SK-N-SH (cell line): ENCODE measurements at regions not wholly inside any gene's neighbourhood (a gene's known extent, or its start where the extent isn't known, plus 50 kb on each side); places are given as distances from the start of the nearest gene placed in this dataset.
"Not testable (repeated sequence)": the region's sequence is repeated elsewhere in the genome, so short reads cannot be mapped to it uniquely, and the experiment has no call there.

Experiments
- CTCF ChIA-PET: fragments of 300-600, 350-600 bp; formaldehyde crosslinking; extraction: SDS; loops from one replicate; lab custom pipeline; 2021; lab: Yijun Ruan, JAX
- POLR2A ChIA-PET: fragments of 350-600 bp; sonication (Branson Sonifier 250); formaldehyde crosslinking; extraction: SDS; loops from one replicate; lab custom pipeline; 2020; ENCODE audit warnings: antibody characterized with exemption, inconsistent platforms; lab: Yijun Ruan, JAX
- DNase-seq: peaks from one replicate; pipeline ENCODE4 v3.0.0; 2012
- H2AFZ ChIP-seq: fragments of 200-600 bp; sonication (generic); 2 replicates; pipeline ENCODE4 v1.8.1; 2016; ENCODE audit warnings: antibody characterized with exemption, mild to moderate bottlenecking, low read depth
- H3F3A ChIP-seq: fragments of 200-600 bp; sonication (generic); replicated peaks from 2 replicates; pipeline ENCODE3; 2016; ENCODE audit warnings: antibody characterized with exemption, mild to moderate bottlenecking; ENCODE audit not compliant: insufficient read depth
- H3K27ac ChIP-seq, 2 experiments: fragments of 200-500 bp in 1 of 2; fragments of 200-600 bp in 1 of 2; sonication (Bioruptor generic) in 1 of 2; sonication (generic), shearing (Covaris generic) in 1 of 2; 2 replicates each; pipeline versions ENCODE4 v1.5.1 to v1.6.1; 2014 to 2016; ENCODE audit warnings: low read depth in 2 of 2, inconsistent platforms in 1 of 2, low read length in 1 of 2, mild to moderate bottlenecking in 1 of 2, mixed read lengths in 1 of 2
- H3K27me3 ChIP-seq: fragments of 200-600 bp; sonication (generic), shearing (Covaris generic); 2 replicates; pipeline ENCODE4 v1.6.1; 2016; ENCODE audit warnings: mixed run types; ENCODE audit not compliant: insufficient read depth
- H3K36me3 ChIP-seq, 2 experiments: fragments of 200-500 bp in 1 of 2; fragments of 200-600 bp in 1 of 2; sonication (Bioruptor generic) in 1 of 2; sonication (generic) in 1 of 2; replicated peaks in 1 of 2; 2 replicates each; pipeline versions ENCODE3 to v1.5.1; 2014 to 2016; ENCODE audit warnings: low read length in 1 of 2, mild to moderate bottlenecking in 1 of 2; ENCODE audit not compliant: insufficient read depth in 2 of 2, control insufficient read depth in 1 of 2
- H3K4me1 ChIP-seq, 2 experiments: fragments of 200-500 bp in 1 of 2; fragments of 200-600 bp in 1 of 2; sonication (Bioruptor generic) in 1 of 2; sonication (generic), shearing (Covaris generic) in 1 of 2; 2 replicates each; pipeline versions ENCODE4 v1.5.1 to v1.6.1; 2014 to 2016; ENCODE audit warnings: low read depth in 1 of 2, low read length in 1 of 2, mixed run types in 1 of 2; ENCODE audit not compliant: insufficient read depth in 2 of 2, control insufficient read depth in 1 of 2
- H3K4me2 ChIP-seq: fragments of 200-600 bp; sonication (generic), shearing (Covaris generic); 2 replicates; pipeline ENCODE4 v1.6.1; 2017; ENCODE audit warnings: mixed run types
- H3K4me3 ChIP-seq, 2 experiments: fragments of 200-500 bp in 1 of 2; fragments of 200-600 bp in 1 of 2; sonication (Bioruptor generic) in 1 of 2; sonication (generic), shearing (Covaris generic) in 1 of 2; 2 replicates each; pipeline versions ENCODE4 v1.5.1 to v1.8.1; 2014 to 2016; ENCODE audit warnings: low read depth in 2 of 2, inconsistent platforms in 1 of 2, low read length in 1 of 2, mild to moderate bottlenecking in 1 of 2, mixed read lengths in 1 of 2, moderate library complexity in 1 of 2
- H3K79me2 ChIP-seq: fragments of 200-600 bp; sonication (generic); 2 replicates; pipeline ENCODE4 v1.8.1; 2017; ENCODE audit warnings: mild to moderate bottlenecking; ENCODE audit not compliant: insufficient read depth
- H3K9ac ChIP-seq: fragments of 200-600 bp; sonication (generic); 2 replicates; pipeline ENCODE4 v1.6.1; 2017; ENCODE audit warnings: mixed run types
- H3K9me2 ChIP-seq: fragments of 200-600 bp; sonication (generic); 2 replicates; pipeline ENCODE4 v1.6.1; 2017; ENCODE audit warnings: mixed run types
- H3K9me3 ChIP-seq: fragments of 200-600 bp; sonication (generic); 2 replicates; pipeline ENCODE4 v1.6.1; 2017; ENCODE audit warnings: mixed run types, mild to moderate bottlenecking, moderate library complexity
- H4K20me1 ChIP-seq: fragments of 200-600 bp; sonication (generic); 2 replicates; pipeline ENCODE4 v1.6.1; 2017; ENCODE audit warnings: mild to moderate bottlenecking, mixed run types; ENCODE audit not compliant: insufficient read depth
- TCF12 ChIP-seq: IDR thresholded peaks from 2 replicates; pipeline ENCODE4 v1.4.0; 2012
- WGBS: methylation state at CpG from one replicate; pipeline ENCODE4 v1.1.6; 2017; ENCODE audit warnings: low lambda C conversion rate; 5-methylcytosine and 5-hydroxymethylcytosine counted together

DNA sequence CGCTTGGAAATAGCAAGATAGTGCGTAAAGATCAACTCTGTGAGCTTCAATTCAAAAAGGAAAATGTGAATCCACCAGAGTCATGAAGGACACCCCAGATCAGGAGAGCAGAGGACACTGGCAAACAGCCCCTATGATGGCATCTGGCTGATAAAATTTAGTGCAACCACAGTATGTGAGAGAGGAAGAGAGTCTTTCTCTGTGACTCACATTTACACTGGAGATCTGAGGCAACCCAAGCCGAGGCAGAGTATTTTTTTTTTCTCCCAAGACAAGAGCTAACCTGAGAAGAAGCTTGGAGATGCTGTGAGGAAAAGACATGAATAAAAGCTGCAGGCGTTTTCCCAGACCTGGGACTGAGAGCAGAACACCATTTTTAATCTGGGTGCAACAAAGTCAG is 482.2 kb downstream of the TGIF2LX start:
- peak; percentile 13; the same call in 1 of the 2 replicates for TF ChIP-seq TCF12
- H3K9me2 ChIP-seq, DNase-seq, H3F3A ChIP-seq, H3K4me3 ChIP-seq, H3K27me3 ChIP-seq, H3K9me3 ChIP-seq, POLR2A ChIA-PET, H2AFZ ChIP-seq, H3K9ac ChIP-seq, H3K36me3 ChIP-seq, CTCF ChIA-PET, H3K4me2 ChIP-seq, H4K20me1 ChIP-seq, H3K4me1 ChIP-seq, H3K79me2 ChIP-seq: not testable (repeated sequence)
- H3K27ac ChIP-seq = peak overlapping the region in 1 of 2 experiments; percentile 49; a peak in 2 of 4 replicates
- 7% methylated on average over 4 of the region's 4 CpGs for WGBS

DNA sequence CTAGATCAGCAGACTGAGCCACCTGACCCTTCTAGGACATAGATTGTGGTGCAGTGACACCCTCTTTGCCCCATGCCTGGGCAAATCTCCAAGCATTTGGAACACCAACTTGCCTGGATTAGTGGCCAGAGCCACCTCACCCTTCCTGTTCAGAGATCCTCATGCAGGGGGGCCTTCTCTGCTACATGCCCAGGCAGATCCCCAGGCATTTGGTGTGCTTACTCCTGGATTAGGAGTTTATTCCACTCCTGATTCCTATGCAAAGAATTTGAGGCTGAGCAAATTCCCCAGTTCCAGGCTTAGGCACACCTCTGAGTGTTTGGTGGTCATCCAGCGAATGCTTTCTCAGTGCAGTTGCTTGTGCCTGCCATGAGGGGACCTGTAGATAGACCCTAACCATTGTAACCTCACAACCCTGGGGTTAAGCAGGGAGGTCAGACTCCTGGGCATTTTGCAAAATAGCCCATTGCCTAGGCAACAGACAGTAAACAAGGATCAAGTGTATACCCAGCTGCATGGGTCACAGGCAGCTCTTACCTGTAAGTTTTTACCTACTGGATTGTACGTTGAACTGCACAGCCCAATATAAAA is 483.2 kb downstream of the TGIF2LX start:
- WGBS = 18% methylated on average over 2 of the region's 2 CpGs
- H3K9me3 ChIP-seq, H3K4me2 ChIP-seq, H3K4me3 ChIP-seq, H3K36me3 ChIP-seq, H3F3A ChIP-seq, H3K9ac ChIP-seq, H4K20me1 ChIP-seq, H3K27me3 ChIP-seq, H3K9me2 ChIP-seq, H3K4me1 ChIP-seq, H3K79me2 ChIP-seq, H3K27ac ChIP-seq, POLR2A ChIA-PET, CTCF ChIA-PET, DNase-seq, H2AFZ ChIP-seq: not testable (repeated sequence)

DNA sequence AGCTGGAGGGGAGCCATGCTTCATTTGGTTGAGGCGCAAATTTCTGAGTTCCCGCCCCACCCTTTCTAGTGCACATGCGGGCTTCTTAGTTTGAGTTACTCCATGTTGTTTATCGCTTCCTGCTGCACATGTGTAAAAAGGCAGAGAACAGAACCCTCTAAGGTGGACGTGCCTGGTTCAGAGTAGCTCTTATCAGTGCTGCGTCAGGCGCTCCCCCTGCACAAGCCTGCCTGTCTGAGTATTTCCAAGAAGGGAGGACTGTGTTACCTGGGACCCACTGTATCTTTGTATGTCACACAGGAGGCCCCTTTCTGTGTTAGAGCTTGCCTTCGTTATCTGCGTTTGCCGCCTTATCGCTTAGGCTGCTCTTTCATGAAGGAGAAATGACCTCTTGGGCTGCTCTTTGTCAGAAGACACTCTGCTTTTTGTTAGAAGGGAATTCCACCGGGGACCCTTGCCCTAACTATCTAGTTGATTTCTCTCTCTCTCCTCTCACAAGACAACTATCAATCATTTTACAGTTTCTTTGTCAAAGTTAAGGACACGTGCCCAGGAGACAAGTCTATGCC is 532.1 kb downstream of the TGIF2LX start:
- H3K27ac ChIP-seq, H3K9me2 ChIP-seq, DNase-seq, H3K4me3 ChIP-seq, H3K79me2 ChIP-seq, H3F3A ChIP-seq, CTCF ChIA-PET, H3K36me3 ChIP-seq, H3K9me3 ChIP-seq, POLR2A ChIA-PET, H3K9ac ChIP-seq, H3K27me3 ChIP-seq, H3K4me1 ChIP-seq, H2AFZ ChIP-seq, H3K4me2 ChIP-seq, H4K20me1 ChIP-seq: not testable (repeated sequence)
- 22% methylated on average over 3 of the region's 13 CpGs for WGBS

DNA sequence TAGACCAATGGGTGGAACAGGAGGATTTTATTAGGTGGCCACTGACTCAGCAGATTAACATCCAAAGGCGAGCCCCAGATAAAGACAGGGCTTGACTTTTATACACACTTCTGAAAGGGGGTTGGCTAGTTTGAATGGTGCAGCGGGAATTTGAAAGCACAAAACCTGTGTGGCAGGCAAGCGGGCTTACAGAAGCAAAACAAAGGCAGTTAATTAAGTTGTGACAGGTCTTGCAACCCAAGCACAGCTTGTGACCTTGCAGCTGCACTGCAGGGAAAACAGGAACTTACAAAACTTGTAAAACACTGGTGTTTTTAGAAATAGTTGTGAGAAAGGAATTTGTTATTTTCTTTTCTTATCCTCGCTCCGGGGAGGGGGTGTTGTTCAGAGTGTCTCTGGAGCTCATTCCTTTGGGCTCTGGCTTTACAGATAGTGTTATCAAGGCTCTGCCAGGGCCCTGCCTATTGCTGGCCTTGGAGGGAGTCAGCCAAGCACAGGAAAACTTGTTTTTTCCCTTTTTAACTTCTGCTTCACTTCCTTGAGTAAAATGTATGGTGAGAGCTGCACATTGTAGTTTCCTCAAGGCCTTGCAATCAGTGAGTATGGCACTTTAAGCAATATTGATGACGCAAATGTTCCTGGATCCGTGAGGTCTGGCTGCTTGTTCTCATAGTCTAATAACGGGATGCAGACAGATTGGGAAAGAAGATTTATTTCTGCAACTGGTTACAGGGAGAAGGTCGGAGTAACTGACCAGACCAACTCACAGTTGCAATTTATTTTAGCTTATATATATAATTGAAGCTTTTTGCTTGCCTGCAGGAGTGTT is 536.6 kb downstream of the TGIF2LX start:
- H3K36me3 ChIP-seq, H3K27ac ChIP-seq, CTCF ChIA-PET, H4K20me1 ChIP-seq, H3K79me2 ChIP-seq, H3K9me2 ChIP-seq, H2AFZ ChIP-seq, H3F3A ChIP-seq, H3K4me3 ChIP-seq, H3K4me1 ChIP-seq, H3K4me2 ChIP-seq, POLR2A ChIA-PET, DNase-seq, H3K9me3 ChIP-seq, H3K9ac ChIP-seq, H3K27me3 ChIP-seq: not testable (repeated sequence)
- WGBS = 29% methylated on average over 9 of the region's 9 CpGs

DNA sequence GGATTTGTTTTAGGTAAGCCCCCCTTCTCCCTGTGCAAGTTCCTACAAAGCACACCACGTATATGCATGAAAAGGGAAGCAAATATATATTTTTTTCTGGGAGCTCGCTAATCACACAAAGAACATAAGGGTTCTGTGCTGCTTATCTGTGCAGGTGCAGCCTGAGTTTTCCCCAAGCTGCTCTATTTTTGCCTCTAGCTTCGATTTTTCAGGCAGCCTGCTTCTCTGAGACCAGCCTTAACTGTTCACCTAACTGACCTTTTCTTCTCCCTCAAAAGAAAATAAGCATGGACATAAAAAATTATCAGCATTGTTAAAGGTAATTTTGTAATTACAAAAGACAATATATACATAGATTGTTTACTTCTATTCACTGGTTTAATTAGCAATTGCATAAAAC is 552.7 kb downstream of the TGIF2LX start:
- H3K4me1 ChIP-seq, H3K79me2 ChIP-seq, H3F3A ChIP-seq, H4K20me1 ChIP-seq, H2AFZ ChIP-seq, DNase-seq, H3K27me3 ChIP-seq, CTCF ChIA-PET, POLR2A ChIA-PET, H3K9me3 ChIP-seq, H3K4me3 ChIP-seq, H3K27ac ChIP-seq, H3K36me3 ChIP-seq, H3K9me2 ChIP-seq, H3K4me2 ChIP-seq, H3K9ac ChIP-seq: not testable (repeated sequence)
- 0% methylated on average over 3 of the region's 3 CpGs for WGBS

DNA sequence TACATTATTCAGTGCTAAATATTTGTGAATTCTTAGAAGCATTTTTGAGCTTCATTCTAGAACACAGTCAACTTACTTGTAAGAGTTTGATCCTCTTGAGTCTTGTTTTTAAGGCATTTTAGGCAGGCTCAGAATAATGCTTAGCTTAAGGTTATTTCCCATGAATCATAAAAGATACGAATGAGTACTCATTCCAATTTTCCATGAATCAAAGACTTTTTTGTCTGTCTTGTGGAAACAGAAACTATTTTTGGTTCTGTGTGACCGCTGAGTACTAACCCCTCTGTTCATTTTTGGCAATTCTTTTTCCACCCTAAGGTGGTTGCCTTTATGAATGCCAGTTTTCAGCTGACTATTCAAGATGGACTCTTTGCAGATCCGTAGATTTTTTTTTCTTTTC is 563.7 kb downstream of the TGIF2LX start:
- DNase-seq, H3K9ac ChIP-seq, H2AFZ ChIP-seq, H4K20me1 ChIP-seq, H3K27ac ChIP-seq, H3F3A ChIP-seq, H3K4me3 ChIP-seq, H3K4me1 ChIP-seq, CTCF ChIA-PET, H3K27me3 ChIP-seq, POLR2A ChIA-PET, H3K9me3 ChIP-seq, H3K9me2 ChIP-seq, H3K36me3 ChIP-seq, H3K79me2 ChIP-seq: not testable (repeated sequence)
- 0 out of 2 replicates have a peak overlapping the region, but pooled peaks have one; percentile 7 for H3K4me2 ChIP-seq
- 4% methylated on average over 3 of the region's 3 CpGs for WGBS
